ENCODE measurements at regions not wholly inside any gene's neighbourhood (a gene's known extent, or its start where the extent isn't known, plus 50 kb on each side); places are given as distances from the start of the nearest gene placed in this dataset.
"Not testable (repeated sequence)": the region's sequence is repeated elsewhere in the genome, so short reads cannot be mapped to it uniquely, and the experiment has no call there.

DNA sequence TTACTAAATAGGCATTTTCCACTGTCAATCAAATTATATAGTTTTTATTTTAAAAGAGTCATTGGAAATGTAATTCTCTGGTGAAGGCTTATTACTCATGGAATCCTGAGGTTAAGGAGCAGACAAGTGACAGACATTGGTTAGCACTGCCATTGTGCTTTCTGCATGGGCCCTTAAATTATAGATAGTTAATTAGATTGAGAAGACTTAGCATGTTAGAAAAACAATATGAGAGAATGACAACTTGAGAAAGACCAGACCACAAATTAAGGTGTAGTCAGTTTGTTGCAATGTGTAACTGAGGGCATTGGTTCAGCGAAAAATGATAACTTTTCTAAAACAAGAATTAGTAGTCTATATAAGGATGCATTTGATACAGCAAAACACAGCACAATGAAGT is 195.5 kb downstream of the SLITRK6 start:
- no peak for DNase-seq (ENCODE audit: low spot score)

DNA sequence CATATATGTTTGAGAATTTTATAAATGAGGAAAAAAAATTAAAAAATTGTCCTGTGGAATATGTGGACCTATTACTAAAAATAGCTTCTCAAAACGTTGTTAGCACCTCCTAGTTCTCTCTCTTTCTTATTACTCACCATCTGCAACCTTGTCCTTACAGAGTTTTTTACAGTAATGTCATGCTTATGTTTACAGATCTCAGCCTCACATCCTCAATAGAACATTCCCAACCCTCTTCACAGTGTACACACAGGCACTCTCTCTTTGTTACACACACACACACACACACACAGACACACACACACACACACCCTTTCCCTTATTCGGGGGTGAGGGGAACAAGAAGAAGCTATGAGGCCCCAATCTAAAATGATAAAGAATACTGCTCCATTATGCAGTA is 197.7 kb downstream of the SLITRK6 start:
- DNase-seq (ENCODE audit: low spot score): no peak

DNA sequence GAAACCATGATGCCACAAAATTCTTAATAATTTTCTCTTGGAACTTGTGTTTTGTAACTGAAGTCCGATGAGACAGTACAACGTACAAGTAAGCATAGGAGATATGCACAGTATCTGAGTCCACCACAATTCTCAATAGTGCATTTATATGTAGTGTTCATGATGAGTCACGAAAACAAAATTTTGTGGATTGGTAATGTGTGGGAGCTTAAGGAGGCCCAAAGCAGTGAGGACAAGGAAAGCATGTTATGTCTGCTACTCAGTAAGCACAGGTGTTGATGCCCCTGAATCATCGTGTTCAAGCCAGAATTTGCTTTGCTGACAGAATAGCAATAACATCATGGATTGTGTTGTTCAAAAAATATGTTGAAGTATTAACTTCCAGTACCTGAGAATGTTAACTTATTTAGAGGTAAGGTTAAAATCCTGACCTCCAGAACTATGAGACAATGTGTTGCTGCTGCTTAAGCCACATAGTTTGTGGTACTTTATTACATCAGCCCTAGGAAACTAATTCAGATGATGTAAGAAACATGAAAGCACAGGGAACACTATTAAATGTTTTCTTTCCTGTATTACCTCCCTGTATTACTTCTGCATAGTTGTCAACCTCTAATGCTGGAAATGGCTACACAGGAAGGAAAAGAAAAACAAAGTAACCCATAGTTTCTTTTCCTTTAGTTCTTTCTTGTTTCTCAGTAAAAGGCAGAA is 201.3 kb downstream of the SLITRK6 start:
- DNase-seq (ENCODE audit: low spot score): no peak

DNA sequence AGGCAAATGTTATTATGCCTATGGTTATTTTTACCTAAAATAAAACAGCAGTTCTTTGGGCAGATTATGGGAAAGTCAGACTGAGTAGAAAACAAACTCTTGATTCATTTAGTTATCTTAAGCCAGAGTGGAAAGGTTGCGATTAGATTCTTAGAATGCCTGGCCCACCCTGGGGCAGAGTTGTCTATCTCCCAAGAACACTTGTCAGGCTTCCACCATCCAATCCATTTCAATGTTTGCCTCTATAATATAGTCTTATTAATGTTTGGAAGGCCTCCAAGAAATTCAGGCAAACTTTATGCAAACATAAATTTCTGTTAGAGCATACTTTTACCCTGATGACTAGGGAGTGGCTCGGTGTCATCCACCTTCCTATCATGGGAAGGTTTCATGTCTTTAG is 207.0 kb downstream of the SLITRK6 start:
- no peak for DNase-seq (ENCODE audit: low spot score)

DNA sequence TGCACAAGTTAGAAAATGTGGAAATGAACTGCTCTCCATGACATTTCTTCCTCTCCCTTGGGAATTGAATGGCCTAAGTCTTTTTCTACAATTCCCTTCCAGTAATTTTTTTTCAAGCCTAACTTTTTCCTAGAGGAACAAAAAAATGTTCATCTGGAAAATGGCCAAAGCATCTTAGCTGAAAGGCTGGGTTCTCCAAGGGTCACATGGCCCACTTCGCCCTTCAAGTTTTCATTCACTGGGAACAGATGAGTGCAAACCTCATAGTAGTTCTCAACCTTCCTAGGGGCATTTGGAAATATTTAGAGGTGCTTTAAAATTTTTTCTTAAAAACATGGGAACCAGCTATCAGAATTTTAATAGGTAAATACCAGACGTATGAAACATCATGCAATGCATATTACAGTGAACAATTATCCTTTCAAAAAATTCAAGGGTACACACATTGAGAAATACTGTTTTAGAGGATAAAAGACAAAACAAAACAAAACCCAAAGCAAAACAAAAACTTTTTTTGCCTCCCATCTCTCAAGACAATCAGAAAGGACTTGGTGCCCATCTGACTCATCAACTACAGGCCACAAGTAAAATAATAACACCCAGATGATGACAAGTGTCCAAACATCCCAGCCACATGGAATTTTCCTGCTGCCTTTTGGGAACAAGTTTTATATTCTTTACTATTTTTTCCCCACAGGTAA is 208.8 kb downstream of the SLITRK6 start:
- DNase-seq (ENCODE audit: low spot score): no peak

DNA sequence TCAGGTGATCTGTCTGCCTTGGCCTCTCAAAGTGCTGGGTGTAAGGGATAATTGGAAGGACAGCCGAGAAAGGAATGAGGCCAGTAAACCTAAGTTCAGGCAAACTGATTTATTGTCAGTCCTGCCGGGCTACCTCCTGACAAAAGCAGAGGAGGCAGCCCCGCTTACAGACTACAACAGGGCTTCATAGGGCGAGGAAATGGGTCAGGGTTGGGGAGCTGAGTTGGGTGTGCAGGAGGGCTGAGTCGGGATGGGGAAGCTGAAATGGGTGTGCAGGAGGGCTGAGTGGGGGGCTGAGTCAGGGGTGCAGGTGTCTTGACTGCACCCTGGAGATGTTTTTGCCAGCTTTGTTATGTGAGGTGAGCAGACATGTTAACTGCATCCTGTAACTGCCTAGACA is 210.2 kb downstream of the SLITRK6 start:
- DNase-seq (ENCODE audit: low spot score): no peak

DNA sequence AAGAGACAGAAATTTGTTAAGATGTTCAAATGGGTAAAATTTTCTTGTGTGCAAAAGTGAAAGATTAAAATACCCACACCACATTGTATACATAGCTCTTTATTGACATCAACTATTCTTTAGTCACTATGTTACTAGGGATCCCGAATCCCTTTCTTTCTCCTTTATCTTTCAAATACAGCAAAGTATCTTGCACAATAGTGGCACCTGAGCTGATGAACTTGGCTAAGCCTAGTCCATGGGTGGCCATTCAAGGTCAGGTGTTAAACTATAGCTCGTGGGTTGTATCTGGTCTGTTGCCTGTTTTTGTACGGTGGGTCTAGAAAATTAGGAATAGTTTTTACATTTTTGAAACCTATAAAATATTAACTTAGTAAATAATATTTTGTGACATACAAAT is 210.9 kb downstream of the SLITRK6 start:
- DNase-seq (ENCODE audit: low spot score): no peak

DNA sequence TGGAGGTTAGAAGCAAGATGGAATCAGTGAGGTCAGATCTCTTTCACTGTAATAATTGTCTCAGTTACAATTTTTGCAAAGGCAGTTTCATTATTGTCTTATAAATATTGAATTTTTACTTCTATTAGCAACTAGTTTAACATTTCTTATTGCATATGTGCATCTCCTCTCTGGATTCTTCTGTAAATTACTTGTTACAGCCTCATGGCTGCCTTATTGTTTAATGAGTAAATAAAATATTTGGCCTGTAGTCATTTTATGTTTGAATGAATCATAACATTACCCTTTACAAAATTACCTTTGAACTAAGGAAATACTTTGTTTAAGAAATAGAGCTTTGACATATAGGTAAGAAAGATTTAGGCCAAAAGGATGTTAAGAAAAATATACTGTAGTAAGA is 212.4 kb downstream of the SLITRK6 start:
- DNase-seq (ENCODE audit: low spot score): no peak

DNA sequence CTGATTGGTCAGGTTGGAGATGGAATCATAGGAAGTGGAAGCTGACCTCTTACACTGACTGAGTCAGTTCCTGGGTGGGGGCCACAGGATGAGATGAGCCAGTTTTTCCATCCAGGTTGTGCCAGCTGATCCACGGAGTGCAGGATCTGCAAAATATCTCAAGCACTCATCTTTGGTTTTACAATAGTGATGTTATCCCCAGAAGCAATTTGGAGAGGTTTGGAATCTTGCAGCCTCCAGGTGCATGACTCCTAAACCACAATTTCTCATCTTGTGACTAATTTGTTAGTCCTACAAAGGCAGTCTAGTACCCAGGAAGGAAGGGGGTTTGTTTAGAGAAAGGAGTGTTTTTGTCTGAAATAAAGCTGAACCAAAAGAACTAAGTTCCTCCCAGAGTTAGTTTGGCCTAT is 212.8 kb downstream of the SLITRK6 start:
- no peak for DNase-seq (ENCODE audit: low spot score)

DNA sequence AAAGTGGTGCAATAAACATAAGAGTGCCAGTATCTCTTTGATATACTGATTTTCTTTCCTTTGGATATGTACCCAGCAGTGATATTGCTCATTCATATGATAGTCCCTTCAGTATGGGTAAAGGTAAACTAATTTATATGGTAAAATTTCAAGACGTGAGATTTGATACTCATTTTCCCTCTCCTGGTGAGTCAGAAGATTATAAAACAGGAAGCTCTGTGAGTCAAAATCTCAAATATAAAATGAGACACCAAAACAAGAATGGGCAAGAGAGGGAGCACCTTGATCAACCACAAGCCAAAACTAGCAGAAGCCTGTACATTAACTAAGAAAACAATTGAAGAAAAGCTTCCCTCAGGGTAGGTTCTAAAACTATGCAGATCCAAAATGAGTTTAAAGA is 216.3 kb downstream of the SLITRK6 start:
- no peak for DNase-seq (ENCODE audit: low spot score)

DNA sequence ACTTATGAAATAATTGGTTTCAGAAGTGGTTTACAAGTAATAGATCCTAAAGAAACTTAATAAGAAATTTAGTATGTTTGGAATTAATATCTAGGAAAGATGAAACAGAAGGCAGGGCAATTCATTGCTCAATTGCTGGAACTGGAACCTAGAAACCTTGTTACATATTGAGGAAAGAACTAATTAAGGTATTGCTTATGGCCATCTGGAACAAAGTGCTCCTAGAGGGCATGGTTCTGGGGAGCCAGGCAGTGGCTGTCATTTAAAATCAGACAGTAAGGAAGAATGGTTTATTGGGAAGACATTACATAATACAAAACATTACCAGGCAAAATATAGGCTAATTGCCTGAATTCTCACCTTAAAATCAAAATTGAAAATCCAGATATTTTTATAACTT is 224.1 kb downstream of the SLITRK6 start:
- no peak for DNase-seq (ENCODE audit: low spot score)

DNA sequence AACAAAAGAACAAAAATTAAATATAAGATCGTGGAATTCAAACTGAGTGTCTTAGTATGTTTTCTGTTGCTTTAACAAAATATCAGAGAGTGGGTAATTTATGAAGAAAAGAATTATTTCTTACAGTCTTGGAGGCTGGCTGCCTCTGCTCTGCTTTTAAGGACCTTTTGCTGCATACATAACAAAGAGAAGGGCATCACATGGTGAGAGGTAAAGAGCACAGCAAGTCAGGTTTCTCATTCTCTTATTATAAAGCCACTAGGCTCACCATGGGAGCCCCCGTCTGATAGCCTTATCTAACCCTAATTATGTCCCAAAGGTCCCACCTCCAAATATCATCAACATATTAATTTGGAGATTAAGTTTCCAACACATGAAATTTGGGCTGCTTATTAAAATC is 231.3 kb downstream of the SLITRK6 start:
- no peak for DNase-seq (ENCODE audit: low spot score)

DNA sequence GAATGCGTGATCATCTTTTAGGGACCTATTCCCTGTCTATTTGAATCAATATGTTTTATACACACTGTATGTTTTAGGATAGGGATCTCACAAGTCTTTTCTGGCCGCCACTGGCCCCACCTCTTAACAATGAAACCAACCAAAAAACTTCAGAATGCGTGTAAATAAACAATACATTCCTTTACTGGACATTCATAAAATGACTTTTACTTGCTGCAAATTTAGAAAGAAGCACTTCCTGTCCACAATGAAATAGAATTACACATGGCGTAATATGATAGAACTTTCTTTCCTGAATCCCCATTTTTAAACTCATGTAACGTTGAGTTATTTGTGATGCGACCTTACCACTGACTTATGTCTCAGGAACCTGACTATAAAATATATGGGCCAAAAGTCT is 233.6 kb downstream of the SLITRK6 start:
- no peak for DNase-seq (ENCODE audit: low spot score)

DNA sequence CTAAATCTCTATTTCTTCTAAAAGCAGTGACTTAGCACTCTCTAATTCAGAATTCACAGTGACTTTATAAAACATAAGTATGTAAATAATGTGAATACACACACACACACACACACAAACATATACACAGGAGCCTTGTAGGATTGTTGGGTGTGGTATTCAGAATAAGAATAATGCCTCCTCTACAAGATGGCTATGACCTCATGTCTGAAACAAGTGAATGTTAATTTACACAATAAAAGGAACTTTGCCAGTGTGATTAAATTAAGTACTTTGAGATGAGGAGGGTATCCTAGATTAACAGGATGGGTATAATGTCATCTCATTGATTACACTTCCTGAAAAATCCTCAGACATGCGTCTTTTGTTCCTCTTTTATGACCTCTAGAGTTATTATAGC is 234.6 kb downstream of the SLITRK6 start:
- DNase-seq (ENCODE audit: low spot score): no peak

DNA sequence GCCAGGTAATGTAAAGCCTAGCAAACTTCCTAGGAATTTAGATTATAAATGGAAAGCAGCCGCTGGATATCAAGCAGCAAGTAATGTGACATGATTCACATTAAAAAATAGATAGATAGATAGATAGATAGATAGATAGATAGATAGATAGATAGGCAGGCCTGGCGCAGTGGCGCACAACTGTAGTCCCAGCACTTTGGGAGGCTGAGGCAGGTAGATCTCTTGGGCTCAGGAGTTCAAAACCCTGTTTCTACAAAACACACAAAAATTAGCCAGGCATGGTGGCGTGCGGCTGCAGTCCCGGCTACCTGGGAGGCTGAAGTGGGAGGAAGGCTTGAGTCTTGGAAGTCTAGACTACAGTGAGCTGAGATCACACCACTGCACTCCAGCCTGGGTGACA is 236.9 kb downstream of the SLITRK6 start:
- DNase-seq (ENCODE audit: low spot score): no peak

DNA sequence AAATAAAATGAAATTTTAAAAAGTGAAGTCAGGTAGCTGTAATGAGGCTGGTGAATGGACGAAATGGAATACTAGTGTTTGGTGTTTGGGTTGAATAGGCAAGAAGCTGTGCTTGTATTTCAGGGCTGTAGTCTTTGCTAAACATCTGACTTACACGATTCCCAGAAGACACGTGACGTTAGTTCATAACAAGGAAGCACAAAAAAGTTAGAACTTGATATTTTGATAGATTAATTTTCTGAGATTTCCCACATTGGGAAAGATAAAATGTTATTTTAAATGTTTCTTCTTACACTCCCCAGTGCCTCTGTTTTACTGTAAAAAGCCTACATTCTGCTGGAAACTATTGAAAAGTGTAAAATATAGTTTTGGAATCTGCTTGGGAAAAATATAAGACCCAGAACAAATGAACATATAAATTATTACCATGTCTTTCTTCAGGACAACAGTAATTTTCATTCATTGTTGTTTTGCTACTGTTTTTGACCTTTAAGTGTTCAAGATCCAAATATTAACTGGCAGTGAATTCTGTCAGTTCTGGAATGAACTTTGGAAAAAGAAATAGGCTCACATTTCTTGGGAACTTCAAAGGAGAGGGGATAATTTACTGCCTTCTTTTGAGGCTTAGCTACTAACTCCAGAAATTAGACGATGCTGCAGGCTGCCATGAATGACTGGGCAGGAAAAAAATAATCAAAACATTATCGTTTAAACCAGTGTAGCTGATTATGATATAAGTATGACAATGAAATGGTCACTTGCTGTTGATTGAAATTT is 241.3 kb downstream of the SLITRK6 start:
- no peak for DNase-seq (ENCODE audit: low spot score)

DNA sequence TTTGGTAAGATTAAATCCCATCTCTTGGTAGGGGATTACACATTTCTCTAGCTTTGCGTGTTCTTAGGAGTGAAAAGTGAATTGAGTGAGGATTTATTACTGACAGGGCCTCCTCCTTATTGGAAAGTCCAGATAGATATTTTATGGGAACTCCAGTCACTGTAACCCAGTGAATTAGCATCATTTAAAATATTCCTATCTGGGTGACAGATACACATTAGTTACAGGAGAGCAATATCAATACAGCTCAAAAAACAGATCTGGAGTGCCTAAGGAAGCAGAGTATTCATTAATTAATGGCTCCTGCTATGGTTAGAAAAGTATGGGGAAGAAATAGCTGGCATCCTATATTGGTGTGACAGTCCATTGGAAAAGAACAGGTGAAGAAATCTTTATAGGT is 248.2 kb downstream of the SLITRK6 start:
- DNase-seq (ENCODE audit: low spot score): no peak

DNA sequence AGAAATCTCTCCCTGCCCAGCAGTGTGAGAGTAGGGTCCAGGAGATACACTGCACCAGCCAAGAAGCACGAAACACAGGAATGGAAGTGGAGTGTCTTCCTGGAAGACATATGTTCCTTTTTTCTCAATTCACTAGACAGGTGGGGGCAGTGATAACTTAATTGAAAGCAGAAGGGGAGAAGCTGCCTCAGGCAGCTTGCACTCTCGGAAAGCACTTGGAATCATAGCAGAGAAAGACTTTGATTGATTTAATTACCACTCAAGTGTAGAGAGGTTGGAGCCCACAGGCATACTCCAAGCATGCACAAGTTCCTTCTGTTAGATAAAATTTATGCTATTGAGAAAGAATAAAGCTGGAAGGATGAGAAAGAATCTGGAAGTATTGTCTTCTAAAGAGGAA is 249.4 kb downstream of the SLITRK6 start:
- DNase-seq (ENCODE audit: low spot score): no peak

DNA sequence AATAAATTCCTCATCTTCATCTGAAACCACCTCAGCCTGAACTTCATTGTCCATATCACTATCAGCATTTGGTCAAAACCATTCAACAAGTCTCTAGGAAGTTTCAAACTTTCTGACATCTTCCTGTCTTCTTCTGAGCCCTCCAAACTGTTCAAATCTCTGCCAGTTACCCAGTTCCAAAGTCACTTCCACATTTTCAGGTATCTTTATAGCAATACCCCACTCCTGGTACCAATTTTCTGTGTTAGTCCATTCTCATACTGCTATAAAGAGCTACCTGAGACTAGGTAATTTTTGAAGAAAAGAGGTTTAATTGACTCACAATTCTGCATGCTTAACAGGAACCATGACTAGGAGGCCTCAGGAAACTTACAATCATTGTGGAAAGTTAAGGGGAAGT is 250.4 kb downstream of the SLITRK6 start:
- not testable (repeated sequence) for DNase-seq (ENCODE audit: low spot score)

DNA sequence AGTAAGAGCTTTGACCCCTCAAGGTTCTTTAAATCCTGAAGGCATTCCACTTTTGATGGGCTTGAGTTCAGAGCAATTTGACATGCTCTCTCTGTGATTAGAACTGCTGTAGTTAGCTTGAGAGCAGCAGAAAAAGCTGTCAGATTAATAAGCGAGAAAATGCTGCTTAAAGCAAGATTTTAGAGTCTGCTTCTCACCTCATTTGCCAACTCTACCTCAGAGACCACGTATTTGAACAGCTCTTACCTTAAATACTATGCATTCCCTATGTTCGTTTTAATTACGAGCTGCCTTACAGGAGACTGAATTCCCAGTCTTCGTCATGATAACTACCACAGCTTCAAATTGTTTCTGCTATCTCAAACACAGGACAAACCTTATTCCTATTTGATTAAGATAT is 253.4 kb downstream of the SLITRK6 start:
- no peak for DNase-seq (ENCODE audit: low spot score)

DNA sequence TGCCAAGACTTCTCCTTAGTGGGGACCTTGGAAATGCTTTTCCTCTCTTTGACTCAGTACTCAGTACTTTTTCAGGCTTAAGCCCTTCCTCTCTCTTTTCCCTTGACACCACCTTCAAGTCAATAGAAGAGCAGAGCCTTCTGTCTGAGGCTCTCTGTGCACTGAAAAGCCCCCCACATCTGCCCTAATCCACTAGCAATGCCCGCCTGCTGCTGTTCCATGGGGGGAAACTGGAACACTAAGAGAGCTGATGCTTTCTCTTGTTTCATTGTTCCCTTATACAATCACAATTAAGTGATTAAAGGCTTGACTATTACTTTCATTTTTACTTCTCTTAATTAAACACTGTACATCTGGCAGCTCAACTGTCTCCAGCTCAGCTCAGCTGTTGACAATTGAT is 254.5 kb downstream of the SLITRK6 start:
- DNase-seq (ENCODE audit: low spot score): no peak

DNA sequence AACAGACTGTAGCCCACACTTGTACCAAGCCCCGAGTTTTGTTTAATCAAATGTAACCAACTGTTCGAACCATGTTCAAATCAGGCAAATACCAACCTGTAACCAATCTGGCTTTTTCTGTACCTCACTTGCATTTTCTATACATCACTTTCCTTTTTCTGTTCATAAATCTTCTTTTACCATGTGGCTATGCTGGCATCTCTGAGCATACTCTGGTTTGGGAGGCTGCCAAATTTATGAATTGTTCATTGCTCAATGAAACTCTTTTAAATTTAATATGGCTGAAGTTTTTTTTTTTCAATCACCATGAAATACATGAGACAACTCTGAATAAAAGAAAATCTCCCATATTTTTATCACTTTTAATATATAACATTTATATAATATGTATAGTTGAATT is 256.1 kb downstream of the SLITRK6 start:
- no peak for DNase-seq (ENCODE audit: low spot score)

DNA sequence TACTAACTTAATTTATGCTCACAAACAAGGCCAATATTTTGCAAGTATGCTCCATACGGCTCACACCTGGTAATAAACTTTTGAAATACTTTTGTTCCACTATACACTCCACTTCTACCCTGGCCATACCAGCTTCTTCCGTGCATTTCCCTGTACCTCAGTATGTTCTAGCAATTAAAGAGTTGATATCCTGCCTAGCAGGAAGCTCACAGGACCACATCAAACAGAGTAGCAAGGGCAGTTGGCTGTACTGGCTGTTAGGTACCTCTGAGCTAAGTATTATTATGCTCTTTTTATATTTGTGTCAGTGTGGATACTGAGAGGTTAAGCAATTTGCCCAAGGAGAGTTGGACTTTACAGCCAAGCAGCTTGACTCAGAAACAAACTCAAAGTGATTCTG is 257.7 kb downstream of the SLITRK6 start:
- DNase-seq (ENCODE audit: low spot score): no peak

Data from AG08395 (cell line).